PFSK-1 (cell line): ENCODE measurements at regions not wholly inside any gene's neighbourhood (a gene's known extent, or its start where the extent isn't known, plus 50 kb on each side); places are given as distances from the start of the nearest gene placed in this dataset.
A peak's percentile ranks its signal among the peaks of the same experiment; 100 is the strongest.

Experiments
- FOXP2 ChIP-seq: optimal IDR thresholded peaks from 2 replicates; pipeline ENCODE3; 2011; ENCODE audit warnings: borderline replicate concordance, control low read depth, inconsistent platforms; ENCODE audit not compliant: insufficient read depth; ENCODE audit errors: extremely low read length, extremely low read depth
- POLR2AphosphoS5 ChIP-seq: IDR thresholded peaks from 2 replicates; pipeline ENCODE4 v1.6.1; 2012; ENCODE audit warnings: low read depth, mild to moderate bottlenecking, control low read depth, low read length, moderate library complexity
- REST ChIP-seq, 2 experiments: IDR thresholded peaks; 2 replicates each; pipeline versions ENCODE4 v1.6.1 to v1.8.0; 2011 to 2012; ENCODE audit warnings: low read depth in 2 of 2, low read length in 2 of 2, control low read depth in 1 of 2, inconsistent platforms in 1 of 2, mild to moderate bottlenecking in 1 of 2, moderate library complexity in 1 of 2; ENCODE audit not compliant: insufficient read depth in 1 of 2
- SIN3A ChIP-seq: IDR thresholded peaks from 2 replicates; pipeline ENCODE4 v1.6.1; 2012; ENCODE audit warnings: mild to moderate bottlenecking, low read length, moderate library complexity, borderline replicate concordance; ENCODE audit not compliant: insufficient read depth
- TAF1 ChIP-seq: IDR thresholded peaks from 2 replicates; pipeline ENCODE4 v1.6.1; 2012; ENCODE audit warnings: low read length, control low read depth, borderline replicate concordance; ENCODE audit not compliant: insufficient read depth

GRCh38 chr12:107992870-107993451 is 136.1 kb upstream of the WSCD2 start:
- TF ChIP-seq POLR2AphosphoS5 (no peak), TAF1 (no peak), REST (IDR thresholded peaks at IDR 0.05; ENCODE audit: insufficient read depth in 1 of 2, low read depth in 2 of 2, low read length in 2 of 2) (no peak), FOXP2 (no peak), SIN3A (no peak)

- no peak for TF ChIP-seq POLR2AphosphoS5
Measured at GRCh38 chr12:107998863-107999262, 130.2 kb upstream of the WSCD2 start.

GRCh38 chr12:108000111-108000510 is 129.0 kb upstream of the WSCD2 start:
- TF ChIP-seq POLR2AphosphoS5 (no peak), REST (IDR thresholded peaks at IDR 0.05; ENCODE audit: insufficient read depth in 1 of 2, low read depth in 2 of 2, low read length in 2 of 2) (no peak), FOXP2 (no peak)

- no peak for TF ChIP-seq FOXP2
- peak; percentile 82 to 96 for TF ChIP-seq REST (IDR thresholded peaks at IDR 0.05; ENCODE audit: insufficient read depth in 1 of 2, low read depth in 2 of 2, low read length in 2 of 2)
Measured at GRCh38 chr12:108004319-108004718, 124.8 kb upstream of the WSCD2 start.

GRCh38 chr12:108008163-108008905 is 120.8 kb upstream of the WSCD2 start:
- TF ChIP-seq POLR2AphosphoS5 (no peak), SIN3A (no peak)

- no peak for TF ChIP-seq POLR2AphosphoS5
- no peak for TF ChIP-seq TAF1
- TF ChIP-seq REST (IDR thresholded peaks at IDR 0.05; ENCODE audit: insufficient read depth in 1 of 2, low read depth in 2 of 2, low read length in 2 of 2) = no peak
- no peak for TF ChIP-seq SIN3A
- no peak for TF ChIP-seq FOXP2
Measured at GRCh38 chr12:108009442-108010070, 119.5 kb upstream of the WSCD2 start.
